ENCODE measurements at regions not wholly inside any gene's neighbourhood (a gene's known extent, or its start where the extent isn't known, plus 50 kb on each side); places are given as distances from the start of the nearest gene placed in this dataset.

DNA sequence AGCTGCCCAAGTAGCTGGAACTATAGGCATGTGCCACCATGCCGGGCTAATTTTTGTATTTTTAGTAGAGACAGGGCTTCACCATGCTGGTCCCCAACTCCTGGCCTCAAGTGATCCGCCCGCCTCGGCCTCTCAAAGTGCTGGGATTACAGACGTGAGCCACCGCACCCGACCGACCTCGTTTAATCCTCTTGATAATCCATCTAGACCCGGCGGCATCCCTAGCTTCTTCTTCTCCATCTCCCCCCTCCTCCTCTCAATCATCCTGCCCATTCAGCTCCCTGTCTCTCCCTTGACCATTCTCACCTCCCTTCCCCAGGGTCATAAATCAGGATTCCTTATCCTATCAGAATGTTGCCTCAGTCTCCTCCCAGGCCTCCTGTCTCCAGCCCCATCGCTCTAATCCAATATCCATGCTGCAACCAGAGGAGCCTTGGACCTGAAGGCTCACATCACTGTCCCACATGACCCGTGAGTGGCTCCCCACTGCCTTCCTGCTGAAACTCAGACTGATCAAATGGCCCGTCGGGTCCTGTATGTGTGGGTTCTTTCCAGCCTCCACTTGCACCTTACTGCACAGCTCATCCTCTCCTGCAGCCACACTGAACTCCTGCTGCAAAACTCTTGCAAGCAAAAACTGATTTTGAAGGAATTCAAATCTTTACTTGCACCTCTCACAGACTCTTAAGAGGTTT, 74.1 kb upstream of the CDH5 start:
- TF ChIP-seq, protein P1, sequence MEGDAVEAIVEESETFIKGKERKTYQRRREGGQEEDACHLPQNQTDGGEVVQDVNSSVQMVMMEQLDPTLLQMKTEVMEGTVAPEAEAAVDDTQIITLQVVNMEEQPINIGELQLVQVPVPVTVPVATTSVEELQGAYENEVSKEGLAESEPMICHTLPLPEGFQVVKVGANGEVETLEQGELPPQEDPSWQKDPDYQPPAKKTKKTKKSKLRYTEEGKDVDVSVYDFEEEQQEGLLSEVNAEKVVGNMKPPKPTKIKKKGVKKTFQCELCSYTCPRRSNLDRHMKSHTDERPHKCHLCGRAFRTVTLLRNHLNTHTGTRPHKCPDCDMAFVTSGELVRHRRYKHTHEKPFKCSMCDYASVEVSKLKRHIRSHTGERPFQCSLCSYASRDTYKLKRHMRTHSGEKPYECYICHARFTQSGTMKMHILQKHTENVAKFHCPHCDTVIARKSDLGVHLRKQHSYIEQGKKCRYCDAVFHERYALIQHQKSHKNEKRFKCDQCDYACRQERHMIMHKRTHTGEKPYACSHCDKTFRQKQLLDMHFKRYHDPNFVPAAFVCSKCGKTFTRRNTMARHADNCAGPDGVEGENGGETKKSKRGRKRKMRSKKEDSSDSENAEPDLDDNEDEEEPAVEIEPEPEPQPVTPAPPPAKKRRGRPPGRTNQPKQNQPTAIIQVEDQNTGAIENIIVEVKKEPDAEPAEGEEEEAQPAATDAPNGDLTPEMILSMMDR (IDR thresholded peaks at IDR 0.05): no peak
- TF ChIP-seq POLR2AphosphoS5 (IDR thresholded peaks at IDR 0.05; ENCODE audit: insufficient read depth in 1 of 2, low read depth in 1 of 2): no peak
